ENCODE measurements at regions not wholly inside any gene's neighbourhood (a gene's known extent, or its start where the extent isn't known, plus 50 kb on each side); places are given as distances from the start of the nearest gene placed in this dataset.
"Not testable (repeated sequence)": the region's sequence is repeated elsewhere in the genome, so short reads cannot be mapped to it uniquely, and the experiment has no call there.

DNA sequence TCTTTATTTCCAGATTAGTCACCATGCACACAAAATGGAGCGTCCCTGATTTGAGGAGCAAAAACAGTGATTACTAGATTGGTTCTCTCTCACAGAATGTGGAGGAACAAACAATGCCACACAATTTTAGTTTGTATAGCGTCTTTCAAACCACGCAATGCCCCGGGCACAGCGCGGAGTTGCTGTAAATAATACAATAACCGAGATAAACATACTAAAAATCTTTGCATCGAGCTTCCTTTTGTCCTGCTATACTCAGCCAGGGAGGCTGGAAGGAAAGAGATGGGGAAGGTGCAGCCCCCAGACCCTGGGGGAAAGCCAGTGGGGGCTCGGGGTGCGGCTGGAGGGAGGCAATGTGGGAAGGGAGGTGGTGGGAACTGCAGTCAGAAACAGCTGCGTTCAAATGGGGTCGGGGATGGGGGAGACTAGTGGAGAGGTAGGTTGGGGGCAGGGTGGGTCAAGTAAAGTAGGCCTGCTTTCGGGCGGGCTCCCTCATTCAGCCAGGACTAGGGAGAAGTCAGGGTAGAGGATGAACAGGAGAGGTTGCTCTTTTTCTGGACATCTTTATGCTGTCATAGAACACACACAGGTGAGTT is 366.3 kb downstream of the RPS6KC1 start:
- no peak for DNase-seq

DNA sequence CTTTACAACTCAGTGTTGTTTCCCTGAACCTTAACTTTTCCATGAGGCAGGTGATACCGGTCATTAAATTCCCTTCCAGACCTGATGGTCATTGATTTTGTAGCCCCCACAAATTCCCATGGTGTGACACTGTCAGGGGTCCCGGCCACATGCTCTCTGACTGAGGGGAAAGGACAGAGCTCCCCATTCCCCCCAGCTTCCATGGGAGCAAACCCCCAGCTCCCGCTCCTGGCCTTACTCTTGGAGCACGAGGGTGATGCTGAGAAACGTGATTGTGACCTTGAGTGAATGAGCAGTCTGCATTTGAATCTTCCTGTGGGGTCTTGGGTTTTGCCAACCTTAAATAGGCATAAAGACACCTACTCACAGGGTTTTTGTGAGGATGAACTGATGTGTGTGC is 366.8 kb downstream of the RPS6KC1 start:
- no peak for DNase-seq

DNA sequence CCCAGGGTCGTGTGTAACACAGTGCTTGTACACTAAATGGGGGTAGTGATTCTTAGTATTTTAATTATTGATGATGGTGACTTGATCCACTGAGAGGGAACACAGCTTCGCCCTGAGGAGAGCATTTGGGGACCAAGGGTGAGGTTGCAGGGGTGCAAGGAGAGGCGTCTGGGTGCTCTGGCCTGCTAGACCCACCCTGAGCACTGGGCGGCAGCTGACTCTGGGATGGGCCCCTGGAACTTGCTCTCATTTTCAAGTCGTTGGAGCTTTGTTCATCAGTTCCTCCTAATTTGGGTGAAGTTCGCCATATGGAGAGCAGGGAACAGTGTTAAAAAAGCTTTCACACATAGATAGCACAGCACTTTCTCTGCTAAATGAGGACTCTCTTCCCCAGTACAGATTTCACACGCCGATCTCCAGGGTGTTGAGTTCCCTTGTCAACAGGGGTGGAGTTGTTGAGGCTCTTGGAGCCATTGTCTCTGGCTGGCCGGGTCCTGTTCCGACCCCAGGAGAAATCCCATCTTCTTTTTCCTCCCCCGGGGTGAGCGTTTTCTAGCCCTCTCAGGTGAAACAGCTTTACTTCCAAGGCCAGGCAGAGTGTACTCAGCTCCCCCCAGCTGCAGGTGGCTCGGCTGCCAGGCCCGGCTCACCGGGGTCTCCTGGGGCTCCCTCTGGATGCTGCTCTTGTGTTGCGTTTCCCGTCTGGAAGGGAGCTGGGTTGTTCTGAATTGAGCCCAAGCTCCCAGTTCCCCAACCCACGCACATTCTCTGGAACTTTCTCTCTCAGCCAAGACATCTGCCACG is 367.4 kb downstream of the RPS6KC1 start:
- no peak for DNase-seq

DNA sequence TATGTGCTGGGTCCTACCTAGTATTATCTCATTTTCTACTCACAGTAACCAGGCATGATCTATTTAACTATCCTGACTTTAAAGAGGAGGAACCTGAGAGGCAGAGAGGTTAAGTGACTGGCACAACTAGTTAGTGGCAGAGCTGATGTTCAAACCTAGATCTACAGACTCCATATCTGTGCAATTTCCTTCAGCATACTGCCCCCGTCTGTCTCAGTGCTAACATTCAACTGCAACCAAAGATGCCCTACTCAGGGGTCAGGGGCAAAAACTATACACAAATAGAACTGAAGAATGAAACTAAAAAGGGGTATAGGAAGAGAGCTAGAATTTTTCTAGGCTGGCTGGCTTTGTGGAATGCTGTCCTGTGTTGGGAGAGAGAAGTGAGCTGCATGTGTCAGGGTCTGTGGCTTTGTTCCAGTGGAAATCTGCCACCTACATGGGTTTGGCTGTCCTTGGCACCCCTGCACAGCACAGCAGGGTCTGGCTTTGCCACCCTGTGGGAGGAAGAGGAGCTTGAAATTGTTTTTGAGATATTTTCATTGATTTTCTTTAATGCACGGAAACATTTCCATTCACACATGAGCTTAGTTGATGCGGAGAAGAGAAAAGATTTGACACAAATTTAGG is 368.5 kb downstream of the RPS6KC1 start:
- no peak for DNase-seq

DNA sequence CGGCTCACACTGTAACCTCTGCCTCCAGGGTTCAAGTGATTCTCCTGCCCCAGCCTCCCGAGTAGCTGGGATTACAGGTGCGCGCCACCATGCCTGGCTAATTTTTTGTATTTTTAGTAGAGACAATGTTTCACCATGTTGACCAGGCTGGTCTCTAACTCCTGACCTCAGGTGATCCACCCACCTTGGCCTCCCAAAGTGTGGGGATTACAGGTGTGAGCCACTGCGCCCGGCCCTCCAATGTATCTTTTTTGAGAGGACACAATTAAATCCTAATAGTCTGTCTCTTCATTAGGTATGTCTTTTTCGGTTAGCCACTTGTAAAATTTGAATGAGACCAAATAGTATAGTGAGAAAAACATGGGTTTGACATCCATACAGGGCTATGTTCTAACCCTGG is 370.1 kb downstream of the RPS6KC1 start:
- not testable (repeated sequence) for DNase-seq

DNA sequence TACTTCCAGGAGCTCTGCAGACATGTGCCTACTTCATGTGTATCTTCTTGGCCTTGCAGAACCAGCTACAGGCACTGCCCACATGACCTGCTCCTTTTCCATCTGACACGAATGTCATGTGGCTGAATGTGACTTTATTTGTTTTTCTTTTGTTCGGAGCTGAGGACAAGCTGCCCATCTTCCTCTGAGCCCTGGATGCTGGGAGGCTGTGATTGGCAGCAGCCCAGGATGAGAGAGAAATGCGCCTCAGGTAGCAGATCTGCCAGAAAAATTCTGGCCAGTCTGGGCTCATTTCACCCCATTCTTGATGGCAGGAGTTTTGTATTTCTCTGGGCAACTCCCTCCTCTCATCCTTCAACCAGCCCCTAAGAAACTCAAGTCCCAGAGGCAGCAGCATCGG is 372.0 kb downstream of the RPS6KC1 start:
- DNase-seq: no peak

DNA sequence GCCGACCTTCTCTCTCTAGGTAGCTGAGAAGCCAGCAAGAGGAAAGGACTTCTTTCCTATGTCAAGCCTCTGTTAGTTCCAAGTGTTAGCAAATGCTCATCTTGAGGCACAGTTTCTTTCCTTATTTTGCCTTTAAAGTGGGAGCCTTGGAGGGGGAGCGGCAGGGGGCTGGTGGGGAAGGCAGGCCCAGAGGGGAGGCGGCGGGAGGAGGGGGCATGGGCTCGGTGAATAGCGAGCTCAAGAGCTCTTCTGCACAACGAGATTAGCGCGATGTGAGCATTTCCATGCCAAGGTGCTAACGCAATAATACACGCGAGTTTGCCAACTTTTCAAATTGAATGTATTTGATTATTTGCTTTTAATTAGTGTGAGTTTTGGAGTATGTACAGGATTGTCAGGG is 372.6 kb downstream of the RPS6KC1 start:
- DNase-seq: no peak

DNA sequence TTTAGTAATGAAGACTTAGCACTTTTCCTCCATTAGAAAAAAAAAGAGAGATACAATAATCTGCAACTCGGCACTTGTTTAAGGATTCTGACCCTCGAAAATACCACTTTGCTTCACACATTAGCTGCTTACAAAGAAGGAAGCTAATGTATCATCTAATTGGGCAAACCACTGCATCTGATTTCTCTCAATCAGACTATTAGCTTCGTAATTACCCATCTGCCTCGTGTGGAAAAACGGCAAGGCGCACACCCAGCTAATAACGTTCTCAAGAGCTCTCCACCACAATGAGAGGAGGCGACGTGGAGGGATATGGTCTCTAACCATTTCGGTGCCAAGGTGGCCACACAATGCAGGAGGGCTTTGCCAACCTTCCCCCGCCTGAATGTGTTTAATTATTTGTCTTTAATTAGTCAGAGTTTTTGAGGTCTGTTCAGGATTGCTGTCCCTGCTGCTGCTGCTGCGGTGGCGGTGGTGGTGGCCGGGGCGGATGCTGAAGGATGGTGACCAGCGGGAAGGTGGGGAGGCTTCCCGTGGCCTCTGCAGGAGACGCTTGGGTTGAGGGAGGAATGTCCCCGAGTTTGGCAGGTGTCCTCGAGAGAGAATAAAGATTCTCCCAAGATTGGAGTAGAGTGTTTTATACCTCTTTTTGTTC is 374.5 kb downstream of the RPS6KC1 start:
- no peak for DNase-seq

DNA sequence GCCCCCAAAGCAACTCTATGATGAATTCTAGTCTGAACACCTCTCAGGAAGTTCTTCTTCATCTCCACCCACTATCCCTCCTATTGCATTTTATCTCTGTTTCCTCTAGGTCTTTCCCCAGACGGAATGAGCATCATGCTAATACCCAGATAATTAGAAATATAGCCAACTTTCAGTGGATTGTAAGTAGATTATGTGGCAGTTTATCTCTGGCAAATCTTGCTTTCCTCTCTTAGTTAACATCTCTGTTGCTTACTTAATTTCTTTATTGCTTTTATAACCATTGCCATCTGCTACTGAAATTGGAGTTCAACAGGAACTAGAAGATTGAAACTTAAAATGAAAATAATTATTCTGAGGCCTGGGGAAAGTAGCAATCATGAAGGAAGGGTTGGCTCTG is 378.6 kb downstream of the RPS6KC1 start:
- no peak for DNase-seq

DNA sequence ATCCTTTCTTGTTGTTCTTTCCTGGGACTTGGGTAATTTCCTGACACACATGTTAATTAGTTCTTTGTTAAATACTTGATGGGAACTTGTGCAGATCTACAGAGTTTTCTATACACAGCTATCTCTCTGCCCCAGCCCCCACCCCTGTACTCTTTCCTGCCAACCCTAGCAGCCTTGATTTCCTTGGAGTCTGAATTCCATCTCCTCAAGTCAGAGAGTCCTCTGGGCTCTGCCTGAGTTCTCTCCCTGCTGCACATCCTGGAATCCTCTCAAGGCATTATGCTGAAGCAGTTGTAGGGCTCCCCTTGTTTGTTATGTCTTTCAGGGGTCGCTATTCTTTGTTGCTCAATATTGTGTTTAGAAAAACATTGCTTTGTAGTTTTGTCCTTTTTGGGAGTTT is 384.7 kb downstream of the RPS6KC1 start:
- no peak for DNase-seq

DNA sequence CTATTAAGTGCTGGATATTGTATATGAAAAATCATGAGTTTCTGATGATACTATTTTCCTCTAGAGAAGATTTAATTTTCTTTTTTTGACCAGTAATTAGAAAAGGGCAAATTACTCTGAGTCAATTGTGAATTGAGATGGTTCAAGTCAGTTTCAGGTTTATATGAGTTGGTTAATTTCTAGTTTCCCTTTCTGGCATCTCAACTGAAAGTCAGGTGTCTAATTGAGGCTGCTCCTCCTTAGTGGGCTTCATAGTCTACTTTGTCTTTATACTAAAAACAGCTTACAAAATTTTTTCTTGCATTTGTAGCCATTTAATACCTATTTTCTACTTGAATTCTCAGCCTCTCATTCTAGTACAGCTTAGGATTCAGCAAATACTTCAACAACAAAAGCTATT is 387.3 kb downstream of the RPS6KC1 start:
- DNase-seq: no peak

DNA sequence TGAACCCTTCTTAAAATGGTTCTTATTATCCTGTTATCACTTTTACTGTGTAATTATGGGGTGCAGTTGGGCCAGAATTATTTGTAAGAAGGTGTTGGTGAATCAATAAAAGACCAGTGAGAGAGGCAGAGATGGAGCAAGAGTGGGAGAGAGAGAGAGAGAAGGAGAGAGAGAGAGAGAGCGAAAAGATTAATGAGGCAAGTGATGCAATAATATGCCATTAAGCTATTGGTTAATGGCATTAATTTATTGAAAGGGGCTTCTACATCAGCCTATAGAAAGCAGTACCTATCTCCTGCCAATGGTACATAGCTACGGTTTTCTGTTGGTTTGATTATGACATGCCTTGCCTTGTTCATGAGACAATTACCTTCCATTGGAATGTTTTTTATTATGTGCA is 388.7 kb downstream of the RPS6KC1 start:
- no peak for DNase-seq

DNA sequence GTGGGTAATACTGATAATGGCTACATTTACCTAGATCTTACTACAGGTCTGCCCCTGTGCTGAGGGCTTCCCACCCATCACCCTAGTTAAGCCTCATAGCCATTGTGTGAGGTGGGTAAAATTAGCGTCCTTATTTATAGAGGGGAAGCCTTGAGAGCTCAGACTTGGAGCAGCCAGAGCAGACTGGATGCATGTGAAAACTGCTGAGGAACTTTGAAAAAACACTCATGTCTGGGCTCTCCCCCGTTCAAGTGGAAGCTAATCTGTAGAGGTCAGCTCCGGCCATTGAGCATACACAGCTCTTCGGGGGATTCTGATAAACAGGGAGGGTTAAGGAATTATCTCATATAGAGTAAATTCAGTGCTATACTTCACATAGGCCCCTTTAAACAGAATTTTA is 389.7 kb downstream of the RPS6KC1 start:
- DNase-seq: no peak

DNA sequence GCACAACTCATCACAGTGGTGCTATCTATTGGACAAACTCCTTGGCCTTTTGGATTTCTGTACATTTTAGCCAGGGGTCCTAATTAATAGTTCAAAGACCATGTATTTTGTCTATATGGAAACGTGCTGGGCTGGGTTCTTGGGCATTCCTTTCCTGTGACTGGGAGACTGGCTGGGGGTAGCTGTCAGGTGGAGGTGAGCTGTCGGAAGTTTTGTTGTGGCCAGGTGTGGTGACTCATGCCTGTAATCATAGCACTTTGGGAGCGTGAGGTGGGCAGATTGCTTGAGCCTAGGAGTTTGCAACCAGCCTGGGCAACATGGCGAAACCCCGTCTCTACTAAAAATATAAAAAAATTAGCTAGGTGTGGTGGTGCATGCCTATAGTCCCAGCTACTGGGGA is 392.4 kb downstream of the RPS6KC1 start:
- no peak for DNase-seq

DNA sequence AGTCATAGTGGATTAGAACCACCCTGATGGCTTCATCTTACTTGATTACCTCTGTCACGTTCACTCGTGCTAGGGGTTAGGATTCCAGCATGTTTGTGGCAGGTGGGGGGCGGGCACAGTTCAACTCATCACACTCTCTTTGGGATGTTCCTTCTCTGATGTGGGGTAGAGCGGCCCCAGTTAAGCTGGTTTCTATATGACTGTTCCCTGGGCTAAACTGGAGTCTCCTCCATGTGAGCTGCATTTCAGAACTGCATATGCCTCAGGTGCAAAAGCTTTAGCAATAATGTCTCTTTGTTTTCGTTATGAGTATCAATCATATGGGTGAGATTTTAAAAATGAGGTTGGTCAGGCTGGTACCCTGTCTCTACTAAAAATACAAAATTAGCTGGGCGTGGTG is 393.2 kb downstream of the RPS6KC1 start:
- DNase-seq: no peak

DNA sequence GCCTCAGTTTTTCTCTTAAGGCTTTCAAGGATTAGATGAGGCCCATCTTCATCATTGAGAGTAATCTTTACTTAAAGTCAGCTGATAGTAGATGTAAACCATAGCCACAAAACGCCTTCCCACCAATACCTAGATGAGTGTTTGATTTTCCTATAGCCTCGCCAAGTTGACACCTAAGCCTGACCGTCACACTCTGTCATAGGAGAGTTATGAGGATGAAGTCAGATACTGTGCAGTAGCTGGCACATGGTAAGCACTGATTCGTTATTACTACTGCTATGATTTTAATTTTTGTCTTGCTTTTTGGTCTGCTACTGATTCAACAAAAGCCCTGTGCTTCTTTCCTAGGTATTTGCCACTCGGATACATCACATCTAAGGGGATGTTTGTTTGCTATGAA is 395.5 kb downstream of the RPS6KC1 start:
- no peak for DNase-seq

DNA sequence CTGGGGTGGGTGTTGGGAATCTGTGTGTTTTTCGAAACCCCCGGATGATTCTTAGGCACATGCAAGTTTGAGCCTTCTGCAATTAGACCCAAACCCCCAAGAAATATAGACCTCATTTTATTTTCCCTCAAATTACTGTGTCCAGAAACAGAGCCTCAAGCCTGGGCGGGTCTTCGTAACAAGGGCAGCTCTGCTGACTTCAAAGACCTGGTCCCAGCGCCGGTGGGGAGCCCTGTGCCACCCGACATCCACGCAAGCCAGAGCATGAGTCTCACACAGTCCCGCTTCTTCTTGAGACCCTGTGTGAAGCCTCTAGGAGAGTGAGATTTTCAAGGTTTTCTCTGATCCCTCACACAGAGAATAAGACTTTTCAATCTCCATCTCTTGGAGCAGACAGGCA is 397.3 kb downstream of the RPS6KC1 start:
- no peak for DNase-seq

DNA sequence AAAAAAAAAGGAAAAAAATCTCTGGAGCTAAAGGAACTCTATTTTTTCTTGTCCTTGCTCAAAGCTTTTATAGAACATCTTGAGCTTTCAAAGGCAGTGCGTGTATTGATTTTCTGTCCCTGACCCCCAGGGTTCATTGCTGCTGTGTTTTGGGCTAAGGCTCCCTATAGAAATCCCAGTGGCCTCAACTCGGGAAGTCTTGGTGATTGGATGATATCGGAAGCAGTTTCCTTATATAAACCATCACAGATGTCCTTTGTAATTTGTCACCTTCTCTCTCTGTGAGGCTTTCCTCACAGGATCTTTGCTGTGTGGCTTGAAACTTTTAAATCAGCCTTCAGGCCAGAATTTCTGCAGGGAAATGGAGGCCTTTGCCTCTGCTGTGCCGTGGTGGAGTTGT is 397.7 kb downstream of the RPS6KC1 start:
- no peak for DNase-seq

DNA sequence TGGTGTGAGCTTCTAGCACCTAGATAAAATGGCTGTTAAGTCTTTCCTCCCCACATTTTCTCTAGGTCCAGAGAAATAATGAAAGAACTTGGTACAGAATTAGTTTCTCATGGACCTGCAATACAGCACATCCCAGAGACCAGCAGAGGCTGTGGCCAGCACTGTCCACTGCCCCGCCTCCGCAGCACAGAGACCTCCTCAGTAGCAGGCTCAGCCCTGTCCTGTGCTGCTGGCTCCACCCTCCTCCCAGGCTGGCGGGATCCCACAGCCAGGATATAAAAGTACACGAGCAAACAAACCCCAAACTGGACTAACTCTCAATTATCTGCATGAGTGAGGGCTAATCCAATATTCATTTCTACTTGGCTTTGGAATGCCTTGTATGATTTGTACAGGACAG is 401.5 kb downstream of the RPS6KC1 start:
- DNase-seq: no peak

DNA sequence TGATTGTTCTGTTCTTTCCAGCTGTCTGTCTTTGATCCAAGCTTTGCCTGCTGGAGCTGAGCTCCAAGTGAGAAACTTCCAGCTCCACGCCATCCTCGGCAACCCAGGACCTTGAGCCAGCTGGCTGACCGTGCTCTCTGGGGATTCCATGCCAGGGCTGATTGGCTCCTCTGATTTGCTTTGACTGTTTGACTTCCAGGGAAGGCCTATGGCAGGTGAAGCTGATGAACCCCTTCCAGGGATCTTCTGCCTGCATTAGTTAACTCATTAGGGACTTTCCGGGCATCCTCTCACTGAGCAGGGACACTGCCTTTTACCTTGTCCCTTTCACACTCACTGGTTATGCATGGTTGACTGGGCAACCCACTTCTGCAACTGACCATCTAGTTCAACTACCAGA is 406.1 kb downstream of the RPS6KC1 start:
- DNase-seq: no peak

DNA sequence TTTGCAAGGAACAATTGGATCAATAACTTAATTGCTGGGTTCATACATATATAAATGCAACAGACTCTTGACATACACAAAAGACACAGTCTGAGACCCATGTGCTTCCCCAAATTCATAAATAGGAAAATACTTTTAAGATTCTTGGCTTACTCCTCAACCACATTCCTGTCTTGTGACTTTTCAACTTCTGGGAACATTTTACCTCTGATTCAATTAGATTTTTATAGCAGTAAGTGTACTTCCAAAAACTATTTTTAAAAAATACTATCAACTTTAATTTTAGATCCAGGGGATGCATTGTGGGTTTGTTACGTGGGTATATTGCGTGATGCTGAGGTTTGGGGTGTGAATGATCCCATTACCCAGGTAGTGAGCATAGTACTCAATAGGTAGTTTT is 406.7 kb downstream of the RPS6KC1 start:
- DNase-seq: no peak

DNA sequence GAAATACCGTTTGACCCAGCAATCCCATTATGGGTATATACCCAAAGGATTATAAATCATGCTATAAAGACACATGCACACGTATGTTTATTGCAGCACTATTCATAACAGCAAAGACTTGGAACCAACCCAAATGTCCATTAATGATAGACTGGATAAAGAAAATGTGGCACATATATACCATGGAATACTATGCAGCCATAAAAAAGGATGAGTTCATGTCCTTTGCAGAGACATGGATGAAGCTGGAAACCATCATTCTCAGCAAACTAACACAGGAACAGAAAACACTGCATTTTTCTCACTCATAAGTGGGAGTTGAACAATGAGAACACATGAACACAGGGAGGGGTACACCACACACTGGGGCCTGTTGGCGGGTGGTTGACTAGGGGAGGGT is 411.3 kb downstream of the RPS6KC1 start:
- not testable (repeated sequence) for DNase-seq

Measured in renal pelvis (tissue), 1 donor.